WTC11 (cell line): ENCODE measurements at regions not wholly inside any gene's neighbourhood (a gene's known extent, or its start where the extent isn't known, plus 50 kb on each side); places are given as distances from the start of the nearest gene placed in this dataset.

Experiments
- ATAC-seq: fragments of 200-7000 bp; cut with Tn5 transposase; 2 replicates; pipeline ENCODE4 v1.10.0; 2021; ENCODE audit warnings: mild to moderate bottlenecking, moderate library complexity
- CTCF ChIA-PET: fragments of 300-600 bp; sonication (Branson Sonifier 250); formaldehyde crosslinking; loops from one replicate; lab custom pipeline; 2021; ENCODE audit warnings: antibody characterized with exemption; lab: Charles Lee
- POLR2A ChIA-PET: fragments of 350-600 bp; sonication (Branson Sonifier 250); formaldehyde crosslinking; loops from one replicate; lab custom pipeline; 2021; ENCODE audit warnings: antibody characterized with exemption; lab: Charles Lee
- DNase-seq: peaks from one replicate; pipeline ENCODE4 v3.0.0; 2021; ENCODE audit warnings: low spot score
- H3K27ac Mint-ChIP-seq: 2 replicates; pipeline ENCODE4 v1.8.0; 2021; ENCODE audit warnings: mixed read lengths
- H3K27me3 Mint-ChIP-seq: 2 replicates; pipeline ENCODE4 v1.8.0; 2021; ENCODE audit warnings: low read depth, mild to moderate bottlenecking, moderate library complexity, mixed read lengths
- H3K36me3 Mint-ChIP-seq: 2 replicates; pipeline ENCODE4 v1.8.0; 2021; ENCODE audit warnings: mixed read lengths
- H3K4me1 Mint-ChIP-seq: 2 replicates; pipeline ENCODE4 v1.8.0; 2022; ENCODE audit warnings: mixed read lengths
- H3K4me3 Mint-ChIP-seq: 2 replicates; pipeline ENCODE4 v1.8.0; 2021; ENCODE audit warnings: mild to moderate bottlenecking, moderate library complexity, mixed read lengths
- H3K9me3 Mint-ChIP-seq: 2 replicates; pipeline ENCODE4 v1.8.0; 2021; ENCODE audit warnings: mixed read lengths
- FOXJ3 ChIP-seq: sonication (generic); formaldehyde crosslinking; IDR thresholded peaks from 2 replicates; pipeline ENCODE4 v1.9.0; 2021; ENCODE audit warnings: missing genetic modification reagents, mild to moderate bottlenecking, borderline replicate concordance
- IRF2 ChIP-seq: sonication (generic); formaldehyde crosslinking; IDR thresholded peaks from 2 replicates; pipeline ENCODE4 v1.8.0; 2022; ENCODE audit warnings: low read depth, missing genetic modification reagents, borderline replicate concordance
- NR1H2 ChIP-seq: sonication (generic); formaldehyde crosslinking; IDR thresholded peaks from 2 replicates; pipeline ENCODE4 v1.9.0; 2021; ENCODE audit warnings: mild to moderate bottlenecking, moderate library complexity, missing genetic modification reagents
- OVOL2 ChIP-seq: fragments of 250-450 bp; sonication (Bioruptor Pico); IDR thresholded peaks from 2 replicates; pipeline ENCODE4 v1.9.0; 2021; ENCODE audit warnings: mild to moderate bottlenecking, borderline replicate concordance
- RORB ChIP-seq: fragments of 250-450 bp; sonication (Bioruptor Pico); IDR thresholded peaks from 2 replicates; pipeline ENCODE4 v1.9.0; 2021; ENCODE audit warnings: mild to moderate bottlenecking
- SMAD3 ChIP-seq: sonication (generic); formaldehyde crosslinking; IDR thresholded peaks from 2 replicates; pipeline ENCODE4 v1.8.0; 2022; ENCODE audit warnings: missing genetic modification reagents, mild to moderate bottlenecking, borderline replicate concordance
- SP1 ChIP-seq: sonication (generic); formaldehyde crosslinking; conservative IDR thresholded peaks from 2 replicates; pipeline ENCODE4 v1.8.1; 2022; ENCODE audit warnings: missing genetic modification reagents
- TCF7 ChIP-seq: sonication (generic); formaldehyde crosslinking; IDR thresholded peaks from 2 replicates; pipeline ENCODE4 v1.8.0; 2022; ENCODE audit warnings: mild to moderate bottlenecking, low read depth, missing genetic modification reagents, moderate library complexity
- TF ChIP-seq, protein P1 (sequence below): sonication (generic); formaldehyde crosslinking; IDR thresholded peaks from 2 replicates; pipeline ENCODE4 v1.8.1; 2022; ENCODE audit warnings: low read depth, missing genetic modification reagents, borderline replicate concordance
- TF ChIP-seq, protein P2 (sequence below): sonication (generic); formaldehyde crosslinking; IDR thresholded peaks from 2 replicates; pipeline ENCODE4 v1.8.0; 2023; ENCODE audit warnings: missing genetic modification reagents
- TF ChIP-seq, protein P3 (sequence below): sonication (generic); formaldehyde crosslinking; IDR thresholded peaks from 2 replicates; pipeline ENCODE4 v1.8.1; 2023; ENCODE audit warnings: mild to moderate bottlenecking, missing genetic modification reagents
- TF ChIP-seq, protein P4 (sequence below): fragments of 250-450 bp; sonication (Bioruptor Pico); IDR thresholded peaks from 2 replicates; pipeline ENCODE4 v1.9.0; 2021; ENCODE audit warnings: moderate library complexity, mild to moderate bottlenecking, inconsistent platforms, borderline replicate concordance
- TF ChIP-seq, protein P5 (sequence below): sonication (generic); formaldehyde crosslinking; conservative IDR thresholded peaks from 2 replicates; pipeline ENCODE4 v1.8.1; 2023; ENCODE audit warnings: mild to moderate bottlenecking, low read depth, missing genetic modification reagents, moderate library complexity
- TF ChIP-seq, protein P6 (sequence below): sonication (generic); formaldehyde crosslinking; conservative IDR thresholded peaks from 2 replicates; pipeline ENCODE4 v1.8.1; 2022; ENCODE audit warnings: mild to moderate bottlenecking, missing genetic modification reagents
- TF ChIP-seq, protein P7 (sequence below): sonication (generic); formaldehyde crosslinking; IDR thresholded peaks from 2 replicates; pipeline ENCODE4 v1.8.0; 2022; ENCODE audit warnings: mild to moderate bottlenecking, missing genetic modification reagents

DNA sequence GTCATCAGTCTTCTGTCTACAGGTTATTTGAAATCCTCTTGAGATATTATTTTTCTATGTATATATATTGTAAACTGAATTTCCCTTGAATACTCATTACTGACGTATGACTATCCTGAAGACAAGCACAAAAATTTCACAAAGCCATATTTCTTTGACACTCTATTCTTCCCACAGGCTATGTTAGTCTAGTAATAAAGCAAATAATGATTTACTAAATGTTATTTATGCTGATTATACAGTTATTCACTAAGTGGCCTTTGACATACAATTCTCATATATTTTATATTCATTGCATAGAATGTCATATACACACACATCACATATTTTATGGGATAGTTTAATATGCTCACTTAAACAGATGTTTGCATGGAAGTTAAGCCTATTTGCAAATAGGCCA lies 793.0 kb upstream of the GRAMD2B start (continued):
- TF ChIP-seq, protein P1, sequence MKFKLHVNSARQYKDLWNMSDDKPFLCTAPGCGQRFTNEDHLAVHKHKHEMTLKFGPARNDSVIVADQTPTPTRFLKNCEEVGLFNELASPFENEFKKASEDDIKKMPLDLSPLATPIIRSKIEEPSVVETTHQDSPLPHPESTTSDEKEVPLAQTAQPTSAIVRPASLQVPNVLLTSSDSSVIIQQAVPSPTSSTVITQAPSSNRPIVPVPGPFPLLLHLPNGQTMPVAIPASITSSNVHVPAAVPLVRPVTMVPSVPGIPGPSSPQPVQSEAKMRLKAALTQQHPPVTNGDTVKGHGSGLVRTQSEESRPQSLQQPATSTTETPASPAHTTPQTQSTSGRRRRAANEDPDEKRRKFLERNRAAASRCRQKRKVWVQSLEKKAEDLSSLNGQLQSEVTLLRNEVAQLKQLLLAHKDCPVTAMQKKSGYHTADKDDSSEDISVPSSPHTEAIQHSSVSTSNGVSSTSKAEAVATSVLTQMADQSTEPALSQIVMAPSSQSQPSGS (CRISPR knock-in tag) = no peak
- TF ChIP-seq IRF2 (CRISPR knock-in tag) = no peak
- TF ChIP-seq, protein P2, sequence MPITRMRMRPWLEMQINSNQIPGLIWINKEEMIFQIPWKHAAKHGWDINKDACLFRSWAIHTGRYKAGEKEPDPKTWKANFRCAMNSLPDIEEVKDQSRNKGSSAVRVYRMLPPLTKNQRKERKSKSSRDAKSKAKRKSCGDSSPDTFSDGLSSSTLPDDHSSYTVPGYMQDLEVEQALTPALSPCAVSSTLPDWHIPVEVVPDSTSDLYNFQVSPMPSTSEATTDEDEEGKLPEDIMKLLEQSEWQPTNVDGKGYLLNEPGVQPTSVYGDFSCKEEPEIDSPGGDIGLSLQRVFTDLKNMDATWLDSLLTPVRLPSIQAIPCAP (CRISPR knock-in tag) = no peak

DNA sequence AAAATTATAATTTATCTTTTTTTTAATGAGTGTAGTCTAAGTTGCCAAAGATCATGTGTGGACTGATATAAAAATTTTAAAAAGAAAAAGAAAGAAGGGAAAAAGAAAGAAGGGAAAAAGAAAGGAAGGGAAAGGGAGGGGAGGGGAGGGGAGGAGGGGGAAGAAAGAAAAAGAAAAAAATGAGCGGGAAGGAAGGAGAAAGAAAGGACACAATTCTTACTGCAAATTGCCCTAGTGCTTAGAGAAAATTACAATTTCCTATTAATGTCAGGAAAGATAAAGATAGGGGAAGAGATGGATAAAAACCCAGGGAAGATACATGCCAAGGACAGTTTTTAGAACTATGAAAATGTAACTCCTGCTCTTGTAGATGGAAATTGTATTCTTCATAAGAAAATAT lies 789.7 kb upstream of the GRAMD2B start:
- ChIA-PET CTCF (no interaction called here), POLR2A (no interaction called here)
- TF ChIP-seq, protein P3, sequence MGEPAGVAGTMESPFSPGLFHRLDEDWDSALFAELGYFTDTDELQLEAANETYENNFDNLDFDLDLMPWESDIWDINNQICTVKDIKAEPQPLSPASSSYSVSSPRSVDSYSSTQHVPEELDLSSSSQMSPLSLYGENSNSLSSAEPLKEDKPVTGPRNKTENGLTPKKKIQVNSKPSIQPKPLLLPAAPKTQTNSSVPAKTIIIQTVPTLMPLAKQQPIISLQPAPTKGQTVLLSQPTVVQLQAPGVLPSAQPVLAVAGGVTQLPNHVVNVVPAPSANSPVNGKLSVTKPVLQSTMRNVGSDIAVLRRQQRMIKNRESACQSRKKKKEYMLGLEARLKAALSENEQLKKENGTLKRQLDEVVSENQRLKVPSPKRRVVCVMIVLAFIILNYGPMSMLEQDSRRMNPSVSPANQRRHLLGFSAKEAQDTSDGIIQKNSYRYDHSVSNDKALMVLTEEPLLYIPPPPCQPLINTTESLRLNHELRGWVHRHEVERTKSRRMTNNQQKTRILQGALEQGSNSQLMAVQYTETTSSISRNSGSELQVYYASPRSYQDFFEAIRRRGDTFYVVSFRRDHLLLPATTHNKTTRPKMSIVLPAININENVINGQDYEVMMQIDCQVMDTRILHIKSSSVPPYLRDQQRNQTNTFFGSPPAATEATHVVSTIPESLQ = no peak
- Mint-ChIP-seq H3K27me3 (no peaks in the 10 kb centered on the region), H3K4me1 (peaks cover under 1% of the 10 kb centered on the region; the same call in 1 of the 2 replicates), H3K27ac (no peak overlapping the region), H3K9me3 (peaks cover 5% of the 10 kb centered on the region), H3K36me3 (peaks cover 2% of the 10 kb centered on the region; the same call in 1 of the 2 replicates), H3K4me3 (no peak overlapping the region)
- no peak for ATAC-seq
- no peak for DNase-seq

DNA sequence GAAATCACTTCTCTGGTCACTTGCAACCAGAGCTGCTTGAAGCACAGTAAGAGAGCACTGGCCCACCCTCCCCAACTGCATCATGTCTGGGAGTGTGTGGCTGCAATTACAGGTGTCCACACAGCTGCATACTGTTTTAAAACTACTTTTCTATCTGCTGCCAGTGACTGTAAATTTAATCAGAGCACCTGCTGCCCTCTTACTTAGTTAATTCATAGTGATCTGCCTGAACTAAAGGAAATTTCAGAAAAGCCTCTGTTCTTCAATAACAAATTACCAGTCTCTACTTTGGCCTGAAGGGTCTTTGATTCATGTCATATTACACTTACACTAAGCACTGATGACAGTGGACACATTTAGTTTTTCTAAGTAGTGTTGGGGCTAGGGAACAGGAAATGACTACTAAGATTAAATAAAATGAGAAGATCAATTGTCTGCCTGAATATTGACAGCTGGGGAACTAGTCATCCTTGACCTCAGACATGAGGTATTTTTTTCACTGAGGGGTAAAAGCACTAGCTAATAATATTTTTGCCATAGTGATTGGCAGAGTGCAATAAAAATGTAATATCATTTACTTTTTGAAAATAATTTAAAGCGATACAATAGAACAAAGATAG lies 788.9 kb upstream of the GRAMD2B start:
- DNase-seq = no peak
- Mint-ChIP-seq H3K9me3 (peaks cover 5% of the 10 kb centered on the region), H3K4me3 (no peak overlapping the region), H3K36me3 (peaks cover 2% of the 10 kb centered on the region; the same call in 1 of the 2 replicates), H3K27me3 (no peaks in the 10 kb centered on the region), H3K4me1 (peaks cover 9% of the 10 kb centered on the region), H3K27ac (no peak overlapping the region)
- ChIA-PET CTCF (no interaction called here), POLR2A (interaction anchor here (0.6 kb wide), 1 partner anchor 886 kb away, joined by 4 read pairs; no protein-coding TSS in a partner anchor)
- TF ChIP-seq FOXJ3 = no peak
- TF ChIP-seq SMAD3 (CRISPR knock-in tag) = no peak
- TF ChIP-seq NR1H2 = no peak
- TF ChIP-seq, protein P4, sequence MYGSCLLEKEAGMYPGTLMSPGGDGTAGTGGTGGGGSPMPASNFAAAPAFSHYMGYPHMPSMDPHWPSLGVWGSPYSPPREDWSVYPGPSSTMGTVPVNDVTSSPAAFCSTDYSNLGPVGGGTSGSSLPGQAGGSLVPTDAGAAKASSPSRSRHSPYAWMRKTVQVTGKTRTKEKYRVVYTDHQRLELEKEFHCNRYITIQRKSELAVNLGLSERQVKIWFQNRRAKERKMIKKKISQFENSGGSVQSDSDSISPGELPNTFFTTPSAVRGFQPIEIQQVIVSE (CRISPR knock-in tag) = no peak
- no peak for TF ChIP-seq OVOL2
- TF ChIP-seq, protein P5, sequence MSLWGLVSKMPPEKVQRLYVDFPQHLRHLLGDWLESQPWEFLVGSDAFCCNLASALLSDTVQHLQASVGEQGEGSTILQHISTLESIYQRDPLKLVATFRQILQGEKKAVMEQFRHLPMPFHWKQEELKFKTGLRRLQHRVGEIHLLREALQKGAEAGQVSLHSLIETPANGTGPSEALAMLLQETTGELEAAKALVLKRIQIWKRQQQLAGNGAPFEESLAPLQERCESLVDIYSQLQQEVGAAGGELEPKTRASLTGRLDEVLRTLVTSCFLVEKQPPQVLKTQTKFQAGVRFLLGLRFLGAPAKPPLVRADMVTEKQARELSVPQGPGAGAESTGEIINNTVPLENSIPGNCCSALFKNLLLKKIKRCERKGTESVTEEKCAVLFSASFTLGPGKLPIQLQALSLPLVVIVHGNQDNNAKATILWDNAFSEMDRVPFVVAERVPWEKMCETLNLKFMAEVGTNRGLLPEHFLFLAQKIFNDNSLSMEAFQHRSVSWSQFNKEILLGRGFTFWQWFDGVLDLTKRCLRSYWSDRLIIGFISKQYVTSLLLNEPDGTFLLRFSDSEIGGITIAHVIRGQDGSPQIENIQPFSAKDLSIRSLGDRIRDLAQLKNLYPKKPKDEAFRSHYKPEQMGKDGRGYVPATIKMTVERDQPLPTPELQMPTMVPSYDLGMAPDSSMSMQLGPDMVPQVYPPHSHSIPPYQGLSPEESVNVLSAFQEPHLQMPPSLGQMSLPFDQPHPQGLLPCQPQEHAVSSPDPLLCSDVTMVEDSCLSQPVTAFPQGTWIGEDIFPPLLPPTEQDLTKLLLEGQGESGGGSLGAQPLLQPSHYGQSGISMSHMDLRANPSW (CRISPR knock-in tag) = no peak
- TF ChIP-seq, protein P6, sequence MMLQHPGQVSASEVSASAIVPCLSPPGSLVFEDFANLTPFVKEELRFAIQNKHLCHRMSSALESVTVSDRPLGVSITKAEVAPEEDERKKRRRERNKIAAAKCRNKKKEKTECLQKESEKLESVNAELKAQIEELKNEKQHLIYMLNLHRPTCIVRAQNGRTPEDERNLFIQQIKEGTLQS (CRISPR knock-in tag) = no peak
- no peak for ATAC-seq

DNA sequence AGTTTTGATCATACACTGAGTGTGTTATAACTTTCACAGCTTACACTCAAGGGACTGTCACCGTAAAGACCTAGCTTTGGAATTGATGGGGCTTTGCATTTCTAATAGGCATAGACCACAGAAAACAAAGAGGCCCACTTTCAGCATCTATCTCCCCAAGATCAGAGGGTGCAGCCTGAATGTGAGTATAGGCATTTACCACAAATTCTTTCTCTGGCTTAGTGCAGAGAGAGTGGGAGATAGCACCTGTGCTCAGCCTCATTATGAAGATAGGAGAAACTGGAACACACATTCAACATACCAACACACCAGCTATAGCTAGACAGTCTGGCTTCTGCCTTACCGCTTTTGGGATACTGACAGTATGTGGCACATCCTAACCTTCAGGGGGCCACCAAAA lies 783.4 kb upstream of the GRAMD2B start:
- ATAC-seq (no peak), DNase-seq (no peak)
- no peak overlapping the region for H3K4me3 Mint-ChIP-seq

More for the DNA sequence above, 783.4 kb upstream of the GRAMD2B start:
- Mint-ChIP-seq H3K4me1 (peaks cover 11% of the 10 kb centered on the region), H3K36me3 (no peaks in the 10 kb centered on the region; the same call in 1 of the 2 replicates), H3K9me3 (peaks cover 23% of the 10 kb centered on the region), H3K27me3 (no peaks in the 10 kb centered on the region), H3K27ac (no peak overlapping the region)
- ChIA-PET CTCF (no interaction called here), POLR2A (no interaction called here)
- TF ChIP-seq FOXJ3 (no peak), TCF7 (CRISPR knock-in tag) (no peak), SP1 (no peak), RORB (CRISPR knock-in tag) (no peak)
- TF ChIP-seq, protein P7, sequence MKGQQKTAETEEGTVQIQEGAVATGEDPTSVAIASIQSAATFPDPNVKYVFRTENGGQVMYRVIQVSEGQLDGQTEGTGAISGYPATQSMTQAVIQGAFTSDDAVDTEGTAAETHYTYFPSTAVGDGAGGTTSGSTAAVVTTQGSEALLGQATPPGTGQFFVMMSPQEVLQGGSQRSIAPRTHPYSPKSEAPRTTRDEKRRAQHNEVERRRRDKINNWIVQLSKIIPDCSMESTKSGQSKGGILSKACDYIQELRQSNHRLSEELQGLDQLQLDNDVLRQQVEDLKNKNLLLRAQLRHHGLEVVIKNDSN (CRISPR knock-in tag) = no peak
